ENCODE measurements at regions not wholly inside any gene's neighbourhood (a gene's known extent, or its start where the extent isn't known, plus 50 kb on each side); places are given as distances from the start of the nearest gene placed in this dataset.

DNA sequence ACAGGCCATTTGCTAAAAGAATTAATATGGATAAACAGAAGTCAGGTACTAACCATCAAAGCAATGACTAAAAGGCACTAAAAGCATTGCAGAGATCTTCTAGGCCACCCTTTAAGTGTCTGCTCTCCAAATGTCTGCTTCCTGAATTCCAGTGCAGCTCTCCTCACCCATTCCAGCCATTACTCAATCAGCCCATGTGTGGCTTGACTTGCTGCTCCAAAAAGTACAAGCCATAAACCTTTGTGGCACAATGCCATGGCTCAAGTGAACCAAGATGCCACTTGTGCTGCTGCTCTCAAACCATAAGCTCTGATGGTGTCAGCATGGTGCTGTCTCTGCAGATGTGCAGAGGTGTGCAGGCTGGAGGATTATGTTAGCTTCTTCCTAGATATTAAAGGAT, 290.2 kb upstream of the POU5F2 start:
- TF ChIP-seq, protein P1, sequence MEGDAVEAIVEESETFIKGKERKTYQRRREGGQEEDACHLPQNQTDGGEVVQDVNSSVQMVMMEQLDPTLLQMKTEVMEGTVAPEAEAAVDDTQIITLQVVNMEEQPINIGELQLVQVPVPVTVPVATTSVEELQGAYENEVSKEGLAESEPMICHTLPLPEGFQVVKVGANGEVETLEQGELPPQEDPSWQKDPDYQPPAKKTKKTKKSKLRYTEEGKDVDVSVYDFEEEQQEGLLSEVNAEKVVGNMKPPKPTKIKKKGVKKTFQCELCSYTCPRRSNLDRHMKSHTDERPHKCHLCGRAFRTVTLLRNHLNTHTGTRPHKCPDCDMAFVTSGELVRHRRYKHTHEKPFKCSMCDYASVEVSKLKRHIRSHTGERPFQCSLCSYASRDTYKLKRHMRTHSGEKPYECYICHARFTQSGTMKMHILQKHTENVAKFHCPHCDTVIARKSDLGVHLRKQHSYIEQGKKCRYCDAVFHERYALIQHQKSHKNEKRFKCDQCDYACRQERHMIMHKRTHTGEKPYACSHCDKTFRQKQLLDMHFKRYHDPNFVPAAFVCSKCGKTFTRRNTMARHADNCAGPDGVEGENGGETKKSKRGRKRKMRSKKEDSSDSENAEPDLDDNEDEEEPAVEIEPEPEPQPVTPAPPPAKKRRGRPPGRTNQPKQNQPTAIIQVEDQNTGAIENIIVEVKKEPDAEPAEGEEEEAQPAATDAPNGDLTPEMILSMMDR (IDR thresholded peaks at IDR 0.05): no peak
- TF ChIP-seq POLR2A (IDR thresholded peaks at IDR 0.05) (no peak), POLR2AphosphoS5 (IDR thresholded peaks at IDR 0.05) (no peak)
